ENCODE measurements at regions not wholly inside any gene's neighbourhood (a gene's known extent, or its start where the extent isn't known, plus 50 kb on each side); places are given as distances from the start of the nearest gene placed in this dataset.

DNA sequence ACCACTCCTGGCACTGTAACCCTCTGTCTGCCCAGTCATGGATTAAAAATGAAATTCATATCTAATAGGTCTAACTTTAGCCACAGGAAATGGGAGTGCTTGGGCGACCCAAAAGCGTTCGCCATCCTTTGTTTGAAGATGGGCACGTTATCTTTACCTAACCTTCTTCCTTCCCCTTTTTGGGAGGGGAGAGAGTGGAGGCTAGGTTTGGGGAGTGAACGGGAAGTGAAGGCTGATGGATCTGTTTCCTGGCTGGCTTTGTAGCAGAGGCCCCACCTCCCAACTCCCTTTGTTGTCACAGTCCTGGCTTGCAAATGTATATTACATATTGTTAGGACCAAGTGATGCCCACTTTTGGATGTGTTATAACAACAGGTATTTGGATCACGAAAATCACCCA, 98.1 kb upstream of the ARHGEF3 start:
- TF ChIP-seq, protein P1, sequence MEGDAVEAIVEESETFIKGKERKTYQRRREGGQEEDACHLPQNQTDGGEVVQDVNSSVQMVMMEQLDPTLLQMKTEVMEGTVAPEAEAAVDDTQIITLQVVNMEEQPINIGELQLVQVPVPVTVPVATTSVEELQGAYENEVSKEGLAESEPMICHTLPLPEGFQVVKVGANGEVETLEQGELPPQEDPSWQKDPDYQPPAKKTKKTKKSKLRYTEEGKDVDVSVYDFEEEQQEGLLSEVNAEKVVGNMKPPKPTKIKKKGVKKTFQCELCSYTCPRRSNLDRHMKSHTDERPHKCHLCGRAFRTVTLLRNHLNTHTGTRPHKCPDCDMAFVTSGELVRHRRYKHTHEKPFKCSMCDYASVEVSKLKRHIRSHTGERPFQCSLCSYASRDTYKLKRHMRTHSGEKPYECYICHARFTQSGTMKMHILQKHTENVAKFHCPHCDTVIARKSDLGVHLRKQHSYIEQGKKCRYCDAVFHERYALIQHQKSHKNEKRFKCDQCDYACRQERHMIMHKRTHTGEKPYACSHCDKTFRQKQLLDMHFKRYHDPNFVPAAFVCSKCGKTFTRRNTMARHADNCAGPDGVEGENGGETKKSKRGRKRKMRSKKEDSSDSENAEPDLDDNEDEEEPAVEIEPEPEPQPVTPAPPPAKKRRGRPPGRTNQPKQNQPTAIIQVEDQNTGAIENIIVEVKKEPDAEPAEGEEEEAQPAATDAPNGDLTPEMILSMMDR (conservative IDR thresholded peaks at IDR 0.05): no peak
- no peak for TF ChIP-seq EZH2 (IDR thresholded peaks at IDR 0.05; ENCODE audit: low read depth)
